Endodermal cell (in vitro differentiated cells): ENCODE measurements at regions not wholly inside any gene's neighbourhood (a gene's known extent, or its start where the extent isn't known, plus 50 kb on each side); places are given as distances from the start of the nearest gene placed in this dataset.

ENCODE experiments used
- DNase-seq: peaks from one replicate; pipeline ENCODE4 v3.0.0-alpha.2; 2017
- H3K27ac ChIP-seq: 2 replicates; pipeline ENCODE4 v1.5.1; 2013; ENCODE audit warnings: mild to moderate bottlenecking, low read depth, low read length, moderate library complexity
- H3K27me3 ChIP-seq: 2 replicates; pipeline ENCODE4 v1.6.1; 2013; ENCODE audit warnings: mild to moderate bottlenecking, low read length, moderate library complexity; ENCODE audit not compliant: insufficient read depth, control insufficient read depth, poor library complexity, severe bottlenecking
- H3K36me3 ChIP-seq: 2 replicates; pipeline ENCODE4 v1.7.0; 2013; ENCODE audit warnings: mild to moderate bottlenecking, low read length, moderate library complexity; ENCODE audit not compliant: control insufficient read depth, insufficient read depth
- H3K4me1 ChIP-seq: one replicate; pipeline ENCODE4 v1.7.0; 2013; ENCODE audit warnings: low read length; ENCODE audit not compliant: control insufficient read depth, insufficient read depth
- H3K4me3 ChIP-seq: 2 replicates; pipeline ENCODE4 v1.5.1; 2013; ENCODE audit warnings: mild to moderate bottlenecking, low read length, moderate library complexity
- H3K9ac ChIP-seq: 2 replicates; pipeline ENCODE4 v1.6.1; 2013; ENCODE audit warnings: mild to moderate bottlenecking, low read length, moderate library complexity; ENCODE audit not compliant: poor library complexity, severe bottlenecking; ENCODE audit errors: extremely low read depth
- H3K9me3 ChIP-seq: 2 replicates; pipeline ENCODE4 v1.6.1; 2013; ENCODE audit warnings: mild to moderate bottlenecking, low read length, moderate library complexity; ENCODE audit not compliant: control insufficient read depth
- H3K27ac Mint-ChIP-seq: 2 replicates; pipeline ENCODE4 v1.8.0; 2020; ENCODE audit warnings: mixed read lengths
- H3K27me3 Mint-ChIP-seq: 2 replicates; pipeline ENCODE4 v1.8.0; 2021; ENCODE audit warnings: mild to moderate bottlenecking, mixed read lengths; ENCODE audit not compliant: insufficient read depth
- H3K36me3 Mint-ChIP-seq: 2 replicates; pipeline ENCODE4 v1.8.0; 2020; ENCODE audit warnings: low read depth, mixed read lengths
- H3K4me1 Mint-ChIP-seq: 2 replicates; pipeline ENCODE4 v1.8.0; 2020; ENCODE audit warnings: mixed read lengths
- H3K4me3 Mint-ChIP-seq: 2 replicates; pipeline ENCODE4 v1.8.0; 2020; ENCODE audit warnings: mild to moderate bottlenecking, moderate library complexity, mixed read lengths
- H3K9me3 Mint-ChIP-seq: 2 replicates; pipeline ENCODE4 v1.8.0; 2020; ENCODE audit warnings: mild to moderate bottlenecking, mixed read lengths
- WGBS, 2 experiments: methylation state at CpG; one replicate each; pipeline versions ENCODE4 v1.1.5 to v1.1.7; 2013; ENCODE audit warnings: missing lambda C conversion rate in 2 of 2, mixed read lengths in 1 of 2; ENCODE audit not compliant: insufficient coverage in 1 of 2, insufficient read length in 1 of 2; 5-methylcytosine and 5-hydroxymethylcytosine counted together
- TF ChIP-seq, protein P1 (sequence below): fragments of 200-600 bp; sonication (generic); conservative IDR thresholded peaks from 2 replicates; pipeline ENCODE4 v1.5.0; 2021; ENCODE audit warnings: antibody characterized with exemption, mild to moderate bottlenecking

DNA sequence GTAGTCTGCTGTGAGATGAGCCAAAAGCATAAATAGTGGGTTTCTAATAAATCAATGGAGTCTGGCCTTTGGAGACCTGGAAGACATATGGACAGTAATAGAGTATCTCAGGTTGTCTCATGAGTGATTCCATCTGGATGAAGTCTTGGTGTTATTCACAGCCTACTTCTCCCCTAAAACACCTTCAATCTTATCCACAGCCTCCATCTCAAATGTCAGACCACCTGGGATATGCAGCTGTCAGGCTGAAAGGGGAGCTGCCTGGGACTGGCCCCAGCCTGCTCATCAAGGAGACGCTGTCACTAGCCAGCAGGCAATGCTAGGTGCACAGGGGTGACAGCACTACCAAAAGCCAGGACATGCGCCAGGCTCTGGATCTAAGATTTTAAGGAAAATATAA, 684.0 kb upstream of the ZEB2 start:
- no peak overlapping the region for H3K27ac Mint-ChIP-seq
- H3K36me3 ChIP-seq: no peaks in the 10 kb centered on the region
- no peak overlapping the region for H3K4me3 ChIP-seq
- no peaks in the 10 kb centered on the region for H3K27me3 Mint-ChIP-seq
- H3K4me1 ChIP-seq: no peaks in the 10 kb centered on the region
- H3K4me1 Mint-ChIP-seq: no peaks in the 10 kb centered on the region
- no peaks in the 10 kb centered on the region for H3K27me3 ChIP-seq
- TF ChIP-seq, protein P1, sequence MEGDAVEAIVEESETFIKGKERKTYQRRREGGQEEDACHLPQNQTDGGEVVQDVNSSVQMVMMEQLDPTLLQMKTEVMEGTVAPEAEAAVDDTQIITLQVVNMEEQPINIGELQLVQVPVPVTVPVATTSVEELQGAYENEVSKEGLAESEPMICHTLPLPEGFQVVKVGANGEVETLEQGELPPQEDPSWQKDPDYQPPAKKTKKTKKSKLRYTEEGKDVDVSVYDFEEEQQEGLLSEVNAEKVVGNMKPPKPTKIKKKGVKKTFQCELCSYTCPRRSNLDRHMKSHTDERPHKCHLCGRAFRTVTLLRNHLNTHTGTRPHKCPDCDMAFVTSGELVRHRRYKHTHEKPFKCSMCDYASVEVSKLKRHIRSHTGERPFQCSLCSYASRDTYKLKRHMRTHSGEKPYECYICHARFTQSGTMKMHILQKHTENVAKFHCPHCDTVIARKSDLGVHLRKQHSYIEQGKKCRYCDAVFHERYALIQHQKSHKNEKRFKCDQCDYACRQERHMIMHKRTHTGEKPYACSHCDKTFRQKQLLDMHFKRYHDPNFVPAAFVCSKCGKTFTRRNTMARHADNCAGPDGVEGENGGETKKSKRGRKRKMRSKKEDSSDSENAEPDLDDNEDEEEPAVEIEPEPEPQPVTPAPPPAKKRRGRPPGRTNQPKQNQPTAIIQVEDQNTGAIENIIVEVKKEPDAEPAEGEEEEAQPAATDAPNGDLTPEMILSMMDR: no peak
- no peak overlapping the region for H3K4me3 Mint-ChIP-seq
- no peak overlapping the region for H3K9ac ChIP-seq
- WGBS, 2 experiments: 88% methylated on average over 2 of the region's 2 CpGs; no CpG with 5 or more reads in 1 of the 2 experiments
- no peaks in the 10 kb centered on the region for H3K36me3 Mint-ChIP-seq
- DNase-seq: no peak
- H3K27ac ChIP-seq: no peak overlapping the region
- no peaks in the 10 kb centered on the region for H3K9me3 Mint-ChIP-seq
- H3K9me3 ChIP-seq: no peaks in the 10 kb centered on the region

DNA sequence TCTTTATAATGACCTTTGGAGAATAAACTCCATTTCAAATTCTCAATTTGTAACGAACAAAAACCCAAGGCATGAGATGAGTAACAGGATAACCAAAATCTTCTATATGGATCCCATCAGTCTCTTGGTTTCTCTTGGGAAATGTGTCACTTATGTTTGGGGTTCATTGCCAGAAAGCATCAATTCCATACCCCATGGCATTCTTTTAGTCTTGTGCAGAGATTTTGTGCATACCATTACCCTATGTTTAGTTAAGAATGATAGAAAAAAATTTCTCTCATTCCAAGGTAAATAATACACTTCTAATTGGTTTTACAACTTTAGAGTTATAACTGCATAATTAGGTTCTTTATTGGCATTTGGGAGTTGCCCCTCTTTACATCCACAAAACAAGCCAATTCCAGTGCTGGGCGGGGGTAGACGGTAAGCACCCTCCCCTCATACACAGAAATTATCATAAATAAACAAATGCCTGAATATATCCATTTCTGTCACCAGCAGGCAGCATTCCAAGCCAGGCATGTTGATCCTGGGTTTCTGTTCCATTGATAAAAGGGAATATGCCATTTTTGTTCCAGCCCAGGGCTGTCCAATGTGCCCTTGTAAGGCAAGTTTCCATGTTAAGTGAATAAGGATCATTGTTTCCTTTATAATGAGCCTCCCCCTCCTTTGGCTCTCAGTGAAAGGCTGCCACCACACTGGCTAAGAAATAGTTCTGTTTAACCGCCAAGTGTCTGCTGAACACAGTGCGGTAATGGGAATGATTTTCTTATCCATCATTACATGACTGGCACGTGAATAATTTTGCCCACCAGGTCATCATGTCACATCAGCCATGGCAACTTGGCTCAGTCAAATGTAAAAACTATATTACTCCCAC, 680.1 kb upstream of the ZEB2 start:
- H3K27ac Mint-ChIP-seq: no peak overlapping the region
- Histone ChIP-seq H3K4me3 (no peak overlapping the region), H3K36me3 (no peaks in the 10 kb centered on the region), H3K27me3 (no peaks in the 10 kb centered on the region), H3K9me3 (no peaks in the 10 kb centered on the region), H3K27ac (no peak overlapping the region), H3K9ac (no peak overlapping the region), H3K4me1 (no peaks in the 10 kb centered on the region)
- 90 to 91% methylated on average over 2 to 6 of the region's 6 CpGs for WGBS, 2 experiments
- no peaks in the 10 kb centered on the region for H3K36me3 Mint-ChIP-seq
- no peaks in the 10 kb centered on the region for H3K9me3 Mint-ChIP-seq
- TF ChIP-seq, protein P1: no peak
- H3K27me3 Mint-ChIP-seq: no peaks in the 10 kb centered on the region
- peaks cover 2% of the 10 kb centered on the region for H3K4me1 Mint-ChIP-seq
- DNase-seq: no peak
- no peak overlapping the region for H3K4me3 Mint-ChIP-seq

- H3K4me1 Mint-ChIP-seq: peaks cover 7% of the 10 kb centered on the region
- no peak overlapping the region for H3K4me3 ChIP-seq
- no peaks in the 10 kb centered on the region for H3K9me3 Mint-ChIP-seq
- H3K27ac ChIP-seq: no peak overlapping the region
- 87 to 95% methylated on average over 7 of the region's 7 CpGs for WGBS, 2 experiments
- no peak overlapping the region for H3K9ac ChIP-seq
- TF ChIP-seq, protein P1: no peak
- H3K4me1 ChIP-seq: no peaks in the 10 kb centered on the region
- no peaks in the 10 kb centered on the region for H3K27me3 ChIP-seq
- H3K27me3 Mint-ChIP-seq: no peaks in the 10 kb centered on the region
- H3K36me3 ChIP-seq: no peaks in the 10 kb centered on the region
- DNase-seq: no peak
- no peak overlapping the region for H3K27ac Mint-ChIP-seq
- no peaks in the 10 kb centered on the region for H3K9me3 ChIP-seq
- H3K36me3 Mint-ChIP-seq: no peaks in the 10 kb centered on the region
- no peak overlapping the region for H3K4me3 Mint-ChIP-seq
Observed at GRCh38 chr2:145199042-145199441, 679.1 kb upstream of the ZEB2 start.
